B cell (primary cell): ENCODE measurements at regions not wholly inside any gene's neighbourhood (a gene's known extent, or its start where the extent isn't known, plus 50 kb on each side); places are given as distances from the start of the nearest gene placed in this dataset.

Experiments used
- ATAC-seq: fragments of 200-7000 bp; cut with Tn5 transposase; one replicate; pipeline ENCODE4 v1.10.0; 2021; ENCODE audit warnings: low read depth, mild to moderate bottlenecking, moderate number of reproducible peaks, moderate library complexity
- CTCF ChIA-PET: fragments of 350-600 bp; sonication (Branson Sonifier 250); formaldehyde crosslinking; loops from one replicate; lab custom pipeline; 2021; ENCODE audit warnings: antibody characterized with exemption, inconsistent platforms; lab: Charles Lee
- POLR2A ChIA-PET: fragments of 350-600 bp; sonication (Branson Sonifier 250); formaldehyde crosslinking; loops from one replicate; lab custom pipeline; 2021; ENCODE audit warnings: antibody characterized with exemption; lab: Charles Lee
- DNase-seq: peaks from one replicate; pipeline ENCODE4 v3.0.0; 2013
- H2AFZ ChIP-seq: 2 replicates; pipeline ENCODE4 v1.6.1; 2012; ENCODE audit warnings: mild to moderate bottlenecking, low read depth, low read length; ENCODE audit not compliant: insufficient read depth, poor library complexity, severe bottlenecking
- H3K27ac ChIP-seq, 2 donors: 1 replicate in 1 of 2; 2 replicates in 1 of 2; pipeline ENCODE4 v1.5.1; 2012 to 2013; ENCODE audit warnings: low read length in 2 of 2, mild to moderate bottlenecking in 2 of 2, moderate library complexity in 1 of 2
- H3K27me3 ChIP-seq, 4 experiments: fragments of 200-600 bp in 1 of 4; sonication (generic) in 1 of 4; replicated peaks in 1 of 4; 1 replicate in 2 of 4; 2 replicates in 2 of 4; pipeline versions ENCODE4 v1.6.1 to v1.7.0; 2013 to 2016; ENCODE audit warnings: low read length in 3 of 4, mild to moderate bottlenecking in 2 of 4, mixed read lengths in 1 of 4, moderate library complexity in 1 of 4; ENCODE audit not compliant: insufficient read depth in 4 of 4, control insufficient read depth in 3 of 4; ENCODE audit errors: control extremely low read depth in 1 of 4
- H3K36me3 ChIP-seq, 2 experiments: replicated peaks in 1 of 2; 1 replicate in 1 of 2; 2 replicates in 1 of 2; pipeline versions ENCODE4 v1.6.1 to v1.7.1; 2013; ENCODE audit warnings: low read length in 1 of 2; ENCODE audit not compliant: insufficient read depth in 2 of 2, control insufficient read depth in 1 of 2; ENCODE audit errors: control extremely low read depth in 1 of 2, extremely low read depth in 1 of 2
- H3K4me1 ChIP-seq, 2 donors: fragments of 200-600 bp in 1 of 2; sonication (generic) in 1 of 2; 1 replicate in 1 of 2; 2 replicates in 1 of 2; pipeline versions ENCODE4 v1.5.1 to v1.6.1; 2013 to 2017; ENCODE audit warnings: low read length in 2 of 2; ENCODE audit not compliant: control insufficient read depth in 2 of 2, insufficient read depth in 2 of 2
- H3K4me2 ChIP-seq: replicated peaks from 2 replicates; pipeline ENCODE3; 2012; ENCODE audit warnings: mild to moderate bottlenecking, low read depth, low read length; ENCODE audit not compliant: poor library complexity, severe bottlenecking
- H3K4me3 ChIP-seq, 5 experiments: fragments of 200-600 bp in 1 of 5; sonication (generic) in 1 of 5; 1 replicate in 3 of 5; 2 replicates in 2 of 5; pipeline versions ENCODE4 v1.5.1 to v1.7.0; 2011 to 2016; ENCODE audit warnings: low read length in 4 of 5, mild to moderate bottlenecking in 4 of 5, low read depth in 2 of 5, control low read depth in 1 of 5, moderate library complexity in 1 of 5; ENCODE audit not compliant: insufficient read depth in 1 of 5; ENCODE audit errors: control extremely low read depth in 1 of 5, extremely low read depth in 1 of 5
- H3K79me2 ChIP-seq: fragments of 200-600 bp; sonication (generic); one replicate; pipeline ENCODE4 v1.6.0; 2016; ENCODE audit warnings: low read length; ENCODE audit not compliant: control insufficient read depth, insufficient read depth
- H3K9ac ChIP-seq: fragments of 200-600 bp; sonication (generic); 2 replicates; pipeline ENCODE4 v1.6.1; 2017; ENCODE audit warnings: mild to moderate bottlenecking, low read length, moderate library complexity
- H3K9me3 ChIP-seq, 3 donors: one replicate each; pipeline versions ENCODE4 v1.6.1 to v1.7.1; 2013; ENCODE audit warnings: low read length in 2 of 3; ENCODE audit not compliant: control insufficient read depth in 2 of 3, insufficient read depth in 1 of 3; ENCODE audit errors: control extremely low read depth in 1 of 3
- H4K20me1 ChIP-seq: 2 replicates; pipeline ENCODE4 v1.6.0; 2012; ENCODE audit warnings: mild to moderate bottlenecking, low read length; ENCODE audit not compliant: insufficient read depth, control insufficient read depth, poor library complexity, severe bottlenecking
- H3K27ac Mint-ChIP-seq: one replicate; pipeline ENCODE4 v1.8.0; 2021; ENCODE audit warnings: mixed read lengths
- H3K27me3 Mint-ChIP-seq: one replicate; pipeline ENCODE4 v1.8.0; 2021; ENCODE audit warnings: mixed read lengths
- H3K4me1 Mint-ChIP-seq: one replicate; pipeline ENCODE4 v1.8.0; 2021; ENCODE audit warnings: mixed read lengths
- H3K4me3 Mint-ChIP-seq: one replicate; pipeline ENCODE4 v1.8.0; 2021; ENCODE audit warnings: mixed read lengths
- H3K9me3 Mint-ChIP-seq: one replicate; pipeline ENCODE4 v1.8.0; 2022; ENCODE audit warnings: mixed read lengths; ENCODE audit not compliant: insufficient read depth
- EZH2 ChIP-seq: IDR thresholded peaks from 2 replicates; pipeline ENCODE4 v1.6.1; 2012; ENCODE audit warnings: borderline replicate concordance, low read depth, mild to moderate bottlenecking, moderate library complexity, low read length; ENCODE audit not compliant: insufficient read depth, poor library complexity, severe bottlenecking
- WGBS: methylation state at CpG from one replicate; pipeline ENCODE4 v1.1.5; 2013; ENCODE audit warnings: missing lambda C conversion rate; ENCODE audit not compliant: insufficient coverage; 5-methylcytosine and 5-hydroxymethylcytosine counted together
- intact Hi-C: fragments of 100-400 bp; cut with micrococcal nuclease; formaldehyde crosslinking; loops from one replicate; pipeline ENCODE4 v1.10.0; 2022
- TF ChIP-seq, protein P1 (sequence below): fragments of 200-600 bp; IDR thresholded peaks from one replicate; pipeline ENCODE4 v1.8.0; 2022; ENCODE audit warnings: antibody characterized with exemption, mild to moderate bottlenecking

DNA sequence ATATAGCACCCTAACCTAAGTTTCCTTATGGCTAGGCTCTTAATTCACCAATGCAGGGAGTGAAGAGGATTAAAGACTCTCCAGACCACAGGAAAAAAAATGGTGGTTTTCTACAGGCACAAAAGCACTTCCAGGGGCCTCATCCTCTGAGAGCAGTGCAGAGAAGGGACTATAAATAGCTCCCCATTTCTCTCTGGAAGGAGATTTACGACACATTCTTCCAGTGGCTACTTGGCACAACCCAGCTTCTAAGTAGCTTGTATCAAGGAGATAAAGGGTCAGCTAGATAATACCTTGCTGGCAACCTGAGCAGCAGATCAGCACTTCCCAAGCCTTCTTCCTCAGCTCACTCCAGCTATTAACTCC, 73.5 kb downstream of the CRPPA start:
- TF ChIP-seq, protein P1, sequence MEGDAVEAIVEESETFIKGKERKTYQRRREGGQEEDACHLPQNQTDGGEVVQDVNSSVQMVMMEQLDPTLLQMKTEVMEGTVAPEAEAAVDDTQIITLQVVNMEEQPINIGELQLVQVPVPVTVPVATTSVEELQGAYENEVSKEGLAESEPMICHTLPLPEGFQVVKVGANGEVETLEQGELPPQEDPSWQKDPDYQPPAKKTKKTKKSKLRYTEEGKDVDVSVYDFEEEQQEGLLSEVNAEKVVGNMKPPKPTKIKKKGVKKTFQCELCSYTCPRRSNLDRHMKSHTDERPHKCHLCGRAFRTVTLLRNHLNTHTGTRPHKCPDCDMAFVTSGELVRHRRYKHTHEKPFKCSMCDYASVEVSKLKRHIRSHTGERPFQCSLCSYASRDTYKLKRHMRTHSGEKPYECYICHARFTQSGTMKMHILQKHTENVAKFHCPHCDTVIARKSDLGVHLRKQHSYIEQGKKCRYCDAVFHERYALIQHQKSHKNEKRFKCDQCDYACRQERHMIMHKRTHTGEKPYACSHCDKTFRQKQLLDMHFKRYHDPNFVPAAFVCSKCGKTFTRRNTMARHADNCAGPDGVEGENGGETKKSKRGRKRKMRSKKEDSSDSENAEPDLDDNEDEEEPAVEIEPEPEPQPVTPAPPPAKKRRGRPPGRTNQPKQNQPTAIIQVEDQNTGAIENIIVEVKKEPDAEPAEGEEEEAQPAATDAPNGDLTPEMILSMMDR, result no peak
- TF ChIP-seq EZH2, result no peak
- DNase-seq (no peak), ATAC-seq (no peak)
- Histone ChIP-seq H3K4me2 (no peak overlapping the region), H3K9ac (no peak overlapping the region), H2AFZ (no peak overlapping the region), H3K4me1 (no peaks in the 10 kb centered on the region), H3K9me3 (peaks cover 0 to 3% (median 2%) of the 10 kb centered on the region in 3 donors), H3K4me3 (no peak overlapping the region), H3K36me3 (no peaks in the 10 kb centered on the region), H3K27ac (no peak overlapping the region), H3K27me3 (no peaks in the 10 kb centered on the region), H3K79me2 (no peaks in the 10 kb centered on the region), H4K20me1 (no peaks in the 10 kb centered on the region)
- Mint-ChIP-seq H3K4me3 (no peak overlapping the region), H3K4me1 (no peaks in the 10 kb centered on the region), H3K27ac (no peak overlapping the region), H3K27me3 (no peaks in the 10 kb centered on the region), H3K9me3 (peaks cover 13% of the 10 kb centered on the region)
- intact Hi-C loops, result no loop called here
- no CpG with 5 or more reads among the region's 1 CpG for WGBS
- ChIA-PET CTCF (no interaction called here), POLR2A (no interaction called here)

DNA sequence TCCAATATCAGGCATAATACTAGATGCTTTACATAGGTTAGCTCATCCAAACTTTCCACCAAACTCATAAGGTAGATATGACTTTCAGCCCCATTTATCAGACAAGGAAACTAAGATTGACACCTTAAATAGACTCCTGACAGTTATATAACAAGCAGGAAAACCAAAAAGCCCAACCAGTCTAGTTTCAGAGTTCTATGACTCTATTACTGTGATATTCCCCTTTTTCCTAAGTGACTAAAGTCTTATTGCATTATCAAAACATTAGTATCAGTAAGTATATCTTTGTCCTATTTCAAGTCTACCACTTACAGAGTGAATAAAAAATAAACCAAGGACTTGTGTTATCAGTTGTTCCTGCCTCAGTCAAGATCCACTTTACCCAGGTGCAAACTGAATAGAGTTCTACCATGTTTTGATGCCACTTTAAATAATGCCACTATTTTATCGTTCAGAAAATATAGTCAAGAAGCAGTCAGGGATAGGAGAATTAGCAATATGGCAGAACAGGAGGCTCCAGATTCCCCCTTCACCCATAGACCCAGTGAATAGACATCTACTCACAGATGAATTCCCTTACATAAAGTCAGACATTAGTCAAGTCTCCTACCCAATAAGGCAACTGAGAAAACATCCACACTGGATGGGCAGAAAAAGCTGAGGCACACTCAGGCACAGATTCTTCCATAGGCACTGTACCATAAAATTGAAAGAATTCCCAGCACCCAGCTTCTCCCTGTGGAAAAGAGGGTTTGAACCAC, 74.1 kb downstream of the CRPPA start:
- CTCF ChIA-PET, result no interaction called here
- H3K27me3 ChIP-seq, result no peaks in the 10 kb centered on the region
- Mint-ChIP-seq H3K27me3 (no peaks in the 10 kb centered on the region), H3K4me1 (no peaks in the 10 kb centered on the region), H3K9me3 (peaks cover 13% of the 10 kb centered on the region), H3K4me3 (no peak overlapping the region), H3K27ac (no peak overlapping the region)
- no peak overlapping the region for H2AFZ ChIP-seq
- no peak overlapping the region for H3K9ac ChIP-seq
- POLR2A ChIA-PET, result no interaction called here
- DNase-seq, result no peak
- no peaks in the 10 kb centered on the region for H3K79me2 ChIP-seq
- no peak overlapping the region for H3K4me2 ChIP-seq
- peaks cover 0 to 3% (median 2%) of the 10 kb centered on the region in 3 donors for H3K9me3 ChIP-seq
- H3K4me1 ChIP-seq, result no peaks in the 10 kb centered on the region
- WGBS, result no CpG with 5 or more reads among the region's 1 CpG
- intact Hi-C loops, result no loop called here
- H3K4me3 ChIP-seq, result no peak overlapping the region
- H3K36me3 ChIP-seq, result no peaks in the 10 kb centered on the region
- no peak overlapping the region for H3K27ac ChIP-seq
- ATAC-seq, result no peak
- TF ChIP-seq EZH2, result no peak
- TF ChIP-seq, protein P1, result no peak
- H4K20me1 ChIP-seq, result no peaks in the 10 kb centered on the region
